HG03575 (cell line): ENCODE measurements at regions not wholly inside any gene's neighbourhood (a gene's known extent, or its start where the extent isn't known, plus 50 kb on each side); places are given as distances from the start of the nearest gene placed in this dataset.
"Not testable (repeated sequence)": the region's sequence is repeated elsewhere in the genome, so short reads cannot be mapped to it uniquely, and the experiment has no call there.

Experiments
- ATAC-seq: cut with Tn5 transposase; IDR thresholded peaks from one replicate; pipeline ENCODE4 v1.9.1; 2021; ENCODE audit not compliant: unreplicated experiment, insufficient number of reproducible peaks, low FRiP score; ENCODE audit errors: extremely low read depth

- ATAC-seq: no peak
These were observed 148.4 kb upstream of the TLE3 start for GRCh38 chr15:70245932-70246622.

- no peak for ATAC-seq
These were observed 147.3 kb upstream of the TLE3 start for GRCh38 chr15:70244978-70245542.

- ATAC-seq: no peak
These were observed 146.2 kb upstream of the TLE3 start for GRCh38 chr15:70243686-70244540.

- no peak for ATAC-seq
These were observed 145.4 kb upstream of the TLE3 start for GRCh38 chr15:70242951-70243685.

GRCh38 chr15:70241561-70242320 lies 144.0 kb upstream of the TLE3 start:
- ATAC-seq: no peak

GRCh38 chr15:70240820-70241430 lies 143.2 kb upstream of the TLE3 start:
- ATAC-seq: no peak

- ATAC-seq: peak; percentile 55
These were observed 142.4 kb upstream of the TLE3 start for GRCh38 chr15:70240082-70240481.

GRCh38 chr15:70238917-70239316 lies 141.2 kb upstream of the TLE3 start:
- ATAC-seq: no peak

- no peak for ATAC-seq
These were observed 139.9 kb upstream of the TLE3 start for GRCh38 chr15:70237626-70238025.

- ATAC-seq: no peak
These were observed 138.8 kb upstream of the TLE3 start for GRCh38 chr15:70236341-70237086.

GRCh38 chr15:70235347-70235746 lies 137.6 kb upstream of the TLE3 start:
- ATAC-seq: no peak

- no peak for ATAC-seq
These were observed 136.7 kb upstream of the TLE3 start for GRCh38 chr15:70234256-70234905.

GRCh38 chr15:70231484-70231883 lies 133.8 kb upstream of the TLE3 start:
- ATAC-seq: no peak

- ATAC-seq: not testable (repeated sequence)
These were observed 130.2 kb upstream of the TLE3 start for GRCh38 chr15:70227918-70228317.

GRCh38 chr15:70227147-70227546 lies 129.4 kb upstream of the TLE3 start:
- ATAC-seq: no peak

- no peak for ATAC-seq
These were observed 128.7 kb upstream of the TLE3 start for GRCh38 chr15:70226337-70226980.

GRCh38 chr15:70225416-70225815 lies 127.7 kb upstream of the TLE3 start:
- ATAC-seq: no peak
